ENCODE measurements at regions not wholly inside any gene's neighbourhood (a gene's known extent, or its start where the extent isn't known, plus 50 kb on each side); places are given as distances from the start of the nearest gene placed in this dataset.

- H3K27me3 Mint-ChIP-seq, result peaks cover 20% of the 10 kb centered on the region
- no peak overlapping the region for H3K4me3 Mint-ChIP-seq (ENCODE audit: low read depth)
- DNase-seq (ENCODE audit: low spot score, unreplicated experiment), result no peak
- H3K9me3 Mint-ChIP-seq (ENCODE audit: low read depth), result no peaks in the 10 kb centered on the region
- H3K27ac Mint-ChIP-seq, result no peak overlapping the region
- TF ChIP-seq, protein P1, sequence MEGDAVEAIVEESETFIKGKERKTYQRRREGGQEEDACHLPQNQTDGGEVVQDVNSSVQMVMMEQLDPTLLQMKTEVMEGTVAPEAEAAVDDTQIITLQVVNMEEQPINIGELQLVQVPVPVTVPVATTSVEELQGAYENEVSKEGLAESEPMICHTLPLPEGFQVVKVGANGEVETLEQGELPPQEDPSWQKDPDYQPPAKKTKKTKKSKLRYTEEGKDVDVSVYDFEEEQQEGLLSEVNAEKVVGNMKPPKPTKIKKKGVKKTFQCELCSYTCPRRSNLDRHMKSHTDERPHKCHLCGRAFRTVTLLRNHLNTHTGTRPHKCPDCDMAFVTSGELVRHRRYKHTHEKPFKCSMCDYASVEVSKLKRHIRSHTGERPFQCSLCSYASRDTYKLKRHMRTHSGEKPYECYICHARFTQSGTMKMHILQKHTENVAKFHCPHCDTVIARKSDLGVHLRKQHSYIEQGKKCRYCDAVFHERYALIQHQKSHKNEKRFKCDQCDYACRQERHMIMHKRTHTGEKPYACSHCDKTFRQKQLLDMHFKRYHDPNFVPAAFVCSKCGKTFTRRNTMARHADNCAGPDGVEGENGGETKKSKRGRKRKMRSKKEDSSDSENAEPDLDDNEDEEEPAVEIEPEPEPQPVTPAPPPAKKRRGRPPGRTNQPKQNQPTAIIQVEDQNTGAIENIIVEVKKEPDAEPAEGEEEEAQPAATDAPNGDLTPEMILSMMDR (IDR thresholded peaks at IDR 0.05; ENCODE audit: unreplicated experiment), result no peak
- no peaks in the 10 kb centered on the region for H3K36me3 Mint-ChIP-seq (ENCODE audit: insufficient read depth)
- no peaks in the 10 kb centered on the region for H3K4me1 Mint-ChIP-seq (ENCODE audit: low read depth)
Observed at GRCh38 chr5:168014433-168015123, 276.9 kb upstream of the WWC1 start.

DNA sequence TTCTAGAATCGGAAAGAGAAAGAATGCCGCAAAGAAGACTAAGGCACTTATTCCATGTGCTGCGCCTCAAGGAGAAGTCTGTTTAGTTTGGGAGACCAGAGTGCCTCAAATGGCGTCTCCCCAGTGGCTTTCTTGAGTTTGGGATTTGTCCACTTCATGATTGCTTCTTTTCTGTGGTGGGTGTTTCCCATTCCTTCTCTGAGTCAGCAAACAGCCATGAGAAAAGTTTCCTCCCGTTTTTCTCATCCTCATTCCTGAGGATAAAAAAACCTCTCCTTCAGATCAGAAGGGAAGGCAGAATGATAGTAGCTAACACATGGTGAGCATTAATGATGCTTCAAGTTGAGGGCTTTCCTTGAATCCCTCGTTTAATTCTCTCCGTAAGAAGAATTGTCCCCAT lies 275.9 kb upstream of the WWC1 start:
- no peaks in the 10 kb centered on the region for H3K4me1 Mint-ChIP-seq (ENCODE audit: low read depth)
- no peaks in the 10 kb centered on the region for H3K36me3 Mint-ChIP-seq (ENCODE audit: insufficient read depth)
- TF ChIP-seq, protein P1 (IDR thresholded peaks at IDR 0.05; ENCODE audit: unreplicated experiment), result no peak
- DNase-seq (ENCODE audit: low spot score, unreplicated experiment), result no peak
- H3K9me3 Mint-ChIP-seq (ENCODE audit: low read depth), result no peaks in the 10 kb centered on the region
- H3K4me3 Mint-ChIP-seq (ENCODE audit: low read depth), result no peak overlapping the region
- H3K27me3 Mint-ChIP-seq, result peaks cover 24% of the 10 kb centered on the region
- no peak overlapping the region for H3K27ac Mint-ChIP-seq

- TF ChIP-seq, protein P1 (IDR thresholded peaks at IDR 0.05; ENCODE audit: unreplicated experiment), result no peak
- H3K4me3 Mint-ChIP-seq (ENCODE audit: low read depth), result no peak overlapping the region
- DNase-seq (ENCODE audit: low spot score, unreplicated experiment), result no peak
- no peaks in the 10 kb centered on the region for H3K9me3 Mint-ChIP-seq (ENCODE audit: low read depth)
- H3K4me1 Mint-ChIP-seq (ENCODE audit: low read depth), result no peaks in the 10 kb centered on the region
- H3K27ac Mint-ChIP-seq, result no peak overlapping the region
- no peaks in the 10 kb centered on the region for H3K36me3 Mint-ChIP-seq (ENCODE audit: insufficient read depth)
- peaks cover 26% of the 10 kb centered on the region for H3K27me3 Mint-ChIP-seq
Observed at GRCh38 chr5:168017313-168017712, 274.1 kb upstream of the WWC1 start.

- Mint-ChIP-seq H3K4me3 (ENCODE audit: low read depth) (no peak overlapping the region), H3K27me3 (peaks cover 31% of the 10 kb centered on the region)
- TF ChIP-seq, protein P1 (IDR thresholded peaks at IDR 0.05; ENCODE audit: unreplicated experiment), result no peak
Observed at GRCh38 chr5:168019143-168019542, 272.3 kb upstream of the WWC1 start.

GRCh38 chr5:168020542-168021294 lies 270.7 kb upstream of the WWC1 start:
- TF ChIP-seq, protein P1 (IDR thresholded peaks at IDR 0.05; ENCODE audit: unreplicated experiment), result no peak
- Mint-ChIP-seq H3K36me3 (ENCODE audit: insufficient read depth) (no peaks in the 10 kb centered on the region), H3K27me3 (peaks cover 31% of the 10 kb centered on the region), H3K4me3 (ENCODE audit: low read depth) (no peak overlapping the region), H3K27ac (no peak overlapping the region), H3K9me3 (ENCODE audit: low read depth) (no peaks in the 10 kb centered on the region), H3K4me1 (ENCODE audit: low read depth) (no peaks in the 10 kb centered on the region)
- no peak for DNase-seq (ENCODE audit: low spot score, unreplicated experiment)

More at GRCh38 chr5:168019143-168019542, 272.3 kb upstream of the WWC1 start:
- no peaks in the 10 kb centered on the region for H3K36me3 Mint-ChIP-seq (ENCODE audit: insufficient read depth)
- H3K27ac Mint-ChIP-seq, result no peak overlapping the region
- no peaks in the 10 kb centered on the region for H3K9me3 Mint-ChIP-seq (ENCODE audit: low read depth)
- DNase-seq (ENCODE audit: low spot score, unreplicated experiment), result no peak
- no peaks in the 10 kb centered on the region for H3K4me1 Mint-ChIP-seq (ENCODE audit: low read depth)
